ENCODE measurements at regions not wholly inside any gene's neighbourhood (a gene's known extent, or its start where the extent isn't known, plus 50 kb on each side); places are given as distances from the start of the nearest gene placed in this dataset.
"Not testable (repeated sequence)": the region's sequence is repeated elsewhere in the genome, so short reads cannot be mapped to it uniquely, and the experiment has no call there.

GRCh38 chr10:109215291-109216075, 707.8 kb downstream of the XPNPEP1 start:
- H3K9me3 ChIP-seq (ENCODE audit: control insufficient read depth in 2 of 3, insufficient read depth in 1 of 3, low read length in 3 of 3), result peaks cover 0 to 2% (median 0%) of the 10 kb centered on the region in 3 donors
- no peak overlapping the region for H3K27ac ChIP-seq (ENCODE audit: low read depth in 2 of 2, low read length in 2 of 2)
- H3K9ac ChIP-seq (ENCODE audit: low read length in 3 of 3), result no peak overlapping the region
- DNase-seq (no peak), FAIRE-seq (no peak)
- H3K27me3 ChIP-seq (ENCODE audit: control insufficient read depth, insufficient read depth, low read length), result no peaks in the 10 kb centered on the region
- no peak overlapping the region for H3K4me3 ChIP-seq (ENCODE audit: low read length in 3 of 3)
- no peak for TF ChIP-seq CTCF (IDR thresholded peaks at IDR 0.05; ENCODE audit: borderline replicate concordance, extremely low read depth, insufficient read depth)
- no peaks in the 10 kb centered on the region for H3K4me1 ChIP-seq (ENCODE audit: control insufficient read depth in 2 of 3, insufficient read depth in 2 of 3, low read depth in 1 of 3, low read length in 3 of 3)
- intact Hi-C loops (cut with DNase I), result no loop called here
- H3K36me3 ChIP-seq (ENCODE audit: control insufficient read depth in 2 of 3, insufficient read depth in 3 of 3, low read length in 3 of 3), result no peaks in the 10 kb centered on the region

- intact Hi-C loops (cut with DNase I); H3K9ac ChIP-seq (ENCODE audit: low read length in 3 of 3); H3K9me3 ChIP-seq (ENCODE audit: control insufficient read depth in 2 of 3, insufficient read depth in 1 of 3, low read length in 3 of 3); H3K4me3 ChIP-seq (ENCODE audit: low read length in 3 of 3); H3K27ac ChIP-seq (ENCODE audit: low read depth in 2 of 2, low read length in 2 of 2); H3K4me1 ChIP-seq (ENCODE audit: control insufficient read depth in 2 of 3, insufficient read depth in 2 of 3, low read depth in 1 of 3, low read length in 3 of 3); H3K27me3 ChIP-seq (ENCODE audit: control insufficient read depth, insufficient read depth, low read length); DNase-seq; FAIRE-seq; H3K36me3 ChIP-seq (ENCODE audit: control insufficient read depth in 2 of 3, insufficient read depth in 3 of 3, low read length in 3 of 3): not testable (repeated sequence)
Observed at GRCh38 chr10:109214891-109215290, 708.4 kb downstream of the XPNPEP1 start.

- Histone ChIP-seq H3K27me3 (ENCODE audit: control insufficient read depth, insufficient read depth, low read length) (no peaks in the 10 kb centered on the region), H3K9ac (ENCODE audit: low read length in 3 of 3) (no peak overlapping the region), H3K4me1 (ENCODE audit: control insufficient read depth in 2 of 3, insufficient read depth in 2 of 3, low read depth in 1 of 3, low read length in 3 of 3) (no peaks in the 10 kb centered on the region), H3K27ac (ENCODE audit: low read depth in 2 of 2, low read length in 2 of 2) (no peak overlapping the region), H3K9me3 (ENCODE audit: control insufficient read depth in 2 of 3, insufficient read depth in 1 of 3, low read length in 3 of 3) (peaks cover 0 to 2% (median 0%) of the 10 kb centered on the region in 3 donors), H3K36me3 (ENCODE audit: control insufficient read depth in 2 of 3, insufficient read depth in 3 of 3, low read length in 3 of 3) (no peaks in the 10 kb centered on the region), H3K4me3 (ENCODE audit: low read length in 3 of 3) (no peak overlapping the region)
- DNase-seq, result no peak
- intact Hi-C loops (cut with DNase I), result no loop called here
- FAIRE-seq, result no peak
- no peak for TF ChIP-seq CTCF (IDR thresholded peaks at IDR 0.05; ENCODE audit: borderline replicate concordance, extremely low read depth, insufficient read depth)
Observed at GRCh38 chr10:109207361-109207760, 716.0 kb downstream of the XPNPEP1 start.

- Histone ChIP-seq H3K9ac (ENCODE audit: low read length in 3 of 3) (no peak overlapping the region), H3K9me3 (ENCODE audit: control insufficient read depth in 2 of 3, insufficient read depth in 1 of 3, low read length in 3 of 3) (peaks cover 0 to 2% (median 0%) of the 10 kb centered on the region in 3 donors), H3K4me3 (ENCODE audit: low read length in 3 of 3) (no peak overlapping the region), H3K27ac (ENCODE audit: low read depth in 2 of 2, low read length in 2 of 2) (no peak overlapping the region), H3K27me3 (ENCODE audit: control insufficient read depth, insufficient read depth, low read length) (no peaks in the 10 kb centered on the region), H3K4me1 (ENCODE audit: control insufficient read depth in 2 of 3, insufficient read depth in 2 of 3, low read depth in 1 of 3, low read length in 3 of 3) (no peaks in the 10 kb centered on the region), H3K36me3 (ENCODE audit: control insufficient read depth in 2 of 3, insufficient read depth in 3 of 3, low read length in 3 of 3) (no peaks in the 10 kb centered on the region)
- no peak for TF ChIP-seq CTCF (IDR thresholded peaks at IDR 0.05; ENCODE audit: borderline replicate concordance, extremely low read depth, insufficient read depth)
- intact Hi-C loops (cut with DNase I), result no loop called here
- DNase-seq (no peak), FAIRE-seq (no peak)
Observed at GRCh38 chr10:109205929-109206585, 717.3 kb downstream of the XPNPEP1 start.

All from kidney (tissue), 13 donors.